IMR-90 (cell line): ENCODE measurements at regions not wholly inside any gene's neighbourhood (a gene's known extent, or its start where the extent isn't known, plus 50 kb on each side); places are given as distances from the start of the nearest gene placed in this dataset.

Experiments used
- ATAC-seq: fragments of 200-7000 bp; cut with Tn5 transposase; 2 replicates; pipeline ENCODE4 v1.9.1; 2020; ENCODE audit warnings: low read depth, mild to moderate bottlenecking, moderate library complexity
- BruUV-seq: library from RNA; stranded (reverse); fragments of 400-500 nt; replicated peaks from 2 replicates; lab custom pipeline; 2021; lab: Mats Ljungman, UMichigan
- CTCF ChIA-PET: fragments of 300-600 bp; formaldehyde crosslinking; extraction: SDS; loops from one replicate; lab custom pipeline; 2021; ENCODE audit warnings: antibody characterized with exemption; lab: Yijun Ruan, JAX
- POLR2A ChIA-PET: fragments of 300-600 bp; sonication (Branson Sonifier 250); formaldehyde crosslinking; loops from one replicate; lab custom pipeline; 2022; ENCODE audit warnings: antibody characterized with exemption; ENCODE audit not compliant: unreplicated experiment; lab: Charles Lee
- DNase-seq: peaks from one replicate; pipeline ENCODE4 v3.0.0; 2013
- H2AFZ ChIP-seq: replicated peaks from 2 replicates; pipeline ENCODE3; 2013; ENCODE audit warnings: low read length, mild to moderate bottlenecking; ENCODE audit not compliant: poor library complexity
- H2AK5ac ChIP-seq: 2 replicates; pipeline ENCODE4 v1.6.1; 2013; ENCODE audit warnings: low read depth, low read length, inconsistent platforms
- H2AK9ac ChIP-seq: replicated peaks from 2 replicates; pipeline ENCODE3; 2013; ENCODE audit warnings: mild to moderate bottlenecking, low read depth, low read length, moderate library complexity; ENCODE audit not compliant: poor library complexity
- H2BK120ac ChIP-seq: 2 replicates; pipeline ENCODE4 v1.6.1; 2013; ENCODE audit warnings: low read depth, low read length, inconsistent platforms
- H2BK15ac ChIP-seq: 3 replicates; pipeline ENCODE4 v1.6.1; 2013; ENCODE audit warnings: low read depth, low read length, inconsistent platforms
- H2BK20ac ChIP-seq: 2 replicates; pipeline ENCODE4 v1.6.1; 2013; ENCODE audit warnings: low read depth, mild to moderate bottlenecking, inconsistent platforms, low read length, moderate library complexity
- H2BK5ac ChIP-seq: 2 replicates; pipeline ENCODE4 v1.6.1; 2013; ENCODE audit warnings: mild to moderate bottlenecking, low read depth, low read length, inconsistent platforms; ENCODE audit not compliant: poor library complexity, severe bottlenecking
- H3K14ac ChIP-seq: replicated peaks from 2 replicates; pipeline ENCODE4 v1.6.1; 2013; ENCODE audit warnings: low read depth, low read length, inconsistent platforms
- H3K18ac ChIP-seq: 2 replicates; pipeline ENCODE4 v1.6.1; 2013; ENCODE audit warnings: low read depth, low read length, control low read depth
- H3K23ac ChIP-seq: 2 replicates; pipeline ENCODE4 v1.6.1; 2013; ENCODE audit warnings: low read depth, low read length, inconsistent platforms
- H3K27ac ChIP-seq: 2 replicates; pipeline ENCODE4 v1.5.1; 2013; ENCODE audit warnings: mild to moderate bottlenecking, control low read depth, low read length; ENCODE audit not compliant: insufficient read depth
- H3K27me3 ChIP-seq: 2 replicates; pipeline ENCODE4 v1.6.1; 2013; ENCODE audit warnings: low read length; ENCODE audit not compliant: control insufficient read depth, insufficient read depth
- H3K36me3 ChIP-seq: 2 replicates; pipeline ENCODE4 v1.6.1; 2013; ENCODE audit warnings: low read length, mixed read lengths; ENCODE audit not compliant: control insufficient read depth, insufficient read depth
- H3K4ac ChIP-seq: 2 replicates; pipeline ENCODE4 v1.6.1; 2013; ENCODE audit warnings: low read depth, low read length, inconsistent platforms
- H3K4me1 ChIP-seq: 2 replicates; pipeline ENCODE4 v1.6.1; 2013; ENCODE audit warnings: low read length, mixed read lengths; ENCODE audit not compliant: control insufficient read depth, insufficient read depth
- H3K4me2 ChIP-seq: 2 replicates; pipeline ENCODE4 v1.6.1; 2013; ENCODE audit warnings: low read depth, mild to moderate bottlenecking, control low read depth, low read length, moderate library complexity
- H3K4me3 ChIP-seq: 2 replicates; pipeline ENCODE4 v1.5.1; 2013; ENCODE audit warnings: low read depth, mild to moderate bottlenecking, control low read depth, low read length, moderate library complexity; ENCODE audit not compliant: insufficient read depth
- H3K56ac ChIP-seq: 2 replicates; pipeline ENCODE4 v1.6.1; 2013; ENCODE audit warnings: low read length, inconsistent platforms; ENCODE audit not compliant: insufficient read depth; ENCODE audit errors: extremely low read depth
- H3K79me1 ChIP-seq, 2 experiments: 2 replicates each; pipeline ENCODE4 v1.6.1; 2013; ENCODE audit warnings: low read length in 2 of 2, inconsistent platforms in 1 of 2, low read depth in 1 of 2
- H3K9ac ChIP-seq: 2 replicates; pipeline ENCODE4 v1.6.1; 2013; ENCODE audit warnings: low read depth, low read length, control low read depth
- H3K9me1 ChIP-seq: 2 replicates; pipeline ENCODE4 v1.6.1; 2013; ENCODE audit warnings: low read length, inconsistent platforms; ENCODE audit not compliant: insufficient read depth
- H3K9me3 ChIP-seq: 2 replicates; pipeline ENCODE4 v1.6.1; 2013; ENCODE audit warnings: low read length; ENCODE audit not compliant: control insufficient read depth, insufficient read depth
- H4K20me1 ChIP-seq: 2 replicates; pipeline ENCODE4 v1.6.1; 2013; ENCODE audit warnings: low read length, inconsistent platforms; ENCODE audit not compliant: insufficient read depth
- H4K5ac ChIP-seq: 2 replicates; pipeline ENCODE4 v1.6.1; 2013; ENCODE audit warnings: mild to moderate bottlenecking, low read depth, low read length, control low read depth
- H4K8ac ChIP-seq, 2 experiments: 2 replicates each; pipeline ENCODE4 v1.6.1; 2013; ENCODE audit warnings: low read depth in 2 of 2, low read length in 2 of 2, control low read depth in 1 of 2, inconsistent platforms in 1 of 2
- H4K91ac ChIP-seq: 2 replicates; pipeline ENCODE4 v1.6.1; 2013; ENCODE audit warnings: low read depth, low read length, inconsistent platforms; ENCODE audit not compliant: insufficient read depth
- BHLHE40 ChIP-seq: fragments of 150-350 bp; IDR thresholded peaks from 2 replicates; pipeline ENCODE4 v1.6.1; 2016; ENCODE audit warnings: mild to moderate bottlenecking, low read depth, low read length
- CHD1 ChIP-seq: IDR thresholded peaks from 2 replicates; pipeline ENCODE4 v1.6.1; 2012; ENCODE audit warnings: low read depth, low read length, improper control_type of control experiment
- FOS ChIP-seq: fragments of 150-350 bp; IDR thresholded peaks from 2 replicates; pipeline ENCODE4 v1.6.1; 2016; ENCODE audit warnings: low read depth, low read length
- MXI1 ChIP-seq: IDR thresholded peaks from 2 replicates; pipeline ENCODE4 v1.6.1; 2012; ENCODE audit warnings: low read depth, mild to moderate bottlenecking, low read length, moderate library complexity, borderline replicate concordance
- RAD21 ChIP-seq: IDR thresholded peaks from 2 replicates; pipeline ENCODE4 v1.6.1; 2012; ENCODE audit warnings: low read length, improper control_type of control experiment
- RFX5 ChIP-seq: IDR thresholded peaks from 2 replicates; pipeline ENCODE4 v1.8.0; 2012; ENCODE audit warnings: low read depth, mild to moderate bottlenecking, low read length, moderate library complexity
- SMC3 ChIP-seq: fragments of 150-350 bp; IDR thresholded peaks from 2 replicates; pipeline ENCODE4 v1.6.1; 2016; ENCODE audit warnings: low read depth, mild to moderate bottlenecking, antibody characterized with exemption, low read length, moderate library complexity
- WGBS, 2 experiments: methylation state at CpG; one replicate each; pipeline versions ENCODE4 v1.1.5 to v1.1.7; 2013; ENCODE audit warnings: missing lambda C conversion rate in 2 of 2; ENCODE audit not compliant: insufficient read length in 1 of 2; ENCODE audit errors: extremely low coverage in 2 of 2; 5-methylcytosine and 5-hydroxymethylcytosine counted together
- dilution Hi-C: fragments of 300-500 bp; cut with HindIII; formaldehyde crosslinking; loops from one replicate; pipeline ENCODE4 v1.14.3; 2018; ENCODE audit warnings: low sequenced_read_pairs; ENCODE audit not compliant: unreplicated experiment
- in situ Hi-C: fragments of 300-500 bp; cut with MboI; formaldehyde crosslinking; loops from 3 replicates; pipeline ENCODE4 v1.14.3; 2019; ENCODE audit warnings: low sequenced_read_pairs, inconsistent platforms, mixed read lengths
- intact Hi-C: fragments of 100-400 bp; cut with micrococcal nuclease; formaldehyde crosslinking; loops from 2 replicates; pipeline ENCODE4 v1.10.0; 2022
- TF ChIP-seq, protein P1 (sequence below): conservative IDR thresholded peaks from 2 replicates; pipeline ENCODE4 v1.5.1; 2012; ENCODE audit warnings: mild to moderate bottlenecking, low read depth, low read length, improper control_type of control experiment

DNA sequence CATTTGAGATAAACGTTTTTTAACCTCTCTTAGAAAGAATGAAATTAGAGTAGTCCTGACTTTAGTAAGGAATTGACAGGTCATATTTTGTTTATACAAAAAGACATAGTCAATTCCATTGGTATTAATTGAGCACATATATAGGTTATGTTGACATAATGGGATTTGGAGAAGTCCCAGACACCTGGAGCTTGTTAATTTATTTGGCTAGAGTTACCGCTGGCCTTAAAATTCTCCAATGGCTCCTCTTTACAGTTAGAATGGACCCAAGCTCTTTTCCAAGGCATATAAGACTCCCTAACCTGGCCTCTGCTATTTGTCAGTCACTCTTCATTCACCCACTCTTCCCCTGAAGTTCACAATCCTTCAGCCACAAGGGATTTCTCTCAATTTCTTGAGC, 221.3 kb downstream of the CBLN4 start:
- CTCF ChIA-PET: no interaction called here
- BruUV-seq: no TSS peak
- no CpG with 5 or more reads among the region's 2 CpGs for WGBS, 2 experiments
- Histone ChIP-seq H3K4ac (no peak overlapping the region), H2BK15ac (no peak overlapping the region), H3K4me1 (no peaks in the 10 kb centered on the region), H3K36me3 (no peaks in the 10 kb centered on the region), H2AFZ (no peak overlapping the region), H4K8ac (no peak overlapping the region), H4K5ac (no peak overlapping the region), H3K14ac (no peak overlapping the region), H3K9me1 (no peaks in the 10 kb centered on the region), H2BK20ac (no peak overlapping the region), H3K9ac (no peak overlapping the region), H3K27ac (no peak overlapping the region), H3K27me3 (no peaks in the 10 kb centered on the region), H3K56ac (no peak overlapping the region), H3K9me3 (peaks cover 12% of the 10 kb centered on the region), H4K20me1 (no peaks in the 10 kb centered on the region), H3K79me1 (no peaks in the 10 kb centered on the region), H3K23ac (no peak overlapping the region), H3K4me2 (no peak overlapping the region), H2AK5ac (no peak overlapping the region), H3K4me3 (no peak overlapping the region), H2AK9ac (no peak overlapping the region), H3K18ac (no peak overlapping the region), H2BK5ac (no peak overlapping the region), H4K91ac (no peak overlapping the region), H2BK120ac (no peak overlapping the region)
- in situ Hi-C loops: no loop called here
- DNase-seq (no peak), ATAC-seq (no peak)
- dilution Hi-C loops: no loop called here
- TF ChIP-seq RAD21 (no peak), SMC3 (no peak), BHLHE40 (no peak), CHD1 (no peak), FOS (no peak), RFX5 (no peak), MXI1 (no peak)
- TF ChIP-seq, protein P1, sequence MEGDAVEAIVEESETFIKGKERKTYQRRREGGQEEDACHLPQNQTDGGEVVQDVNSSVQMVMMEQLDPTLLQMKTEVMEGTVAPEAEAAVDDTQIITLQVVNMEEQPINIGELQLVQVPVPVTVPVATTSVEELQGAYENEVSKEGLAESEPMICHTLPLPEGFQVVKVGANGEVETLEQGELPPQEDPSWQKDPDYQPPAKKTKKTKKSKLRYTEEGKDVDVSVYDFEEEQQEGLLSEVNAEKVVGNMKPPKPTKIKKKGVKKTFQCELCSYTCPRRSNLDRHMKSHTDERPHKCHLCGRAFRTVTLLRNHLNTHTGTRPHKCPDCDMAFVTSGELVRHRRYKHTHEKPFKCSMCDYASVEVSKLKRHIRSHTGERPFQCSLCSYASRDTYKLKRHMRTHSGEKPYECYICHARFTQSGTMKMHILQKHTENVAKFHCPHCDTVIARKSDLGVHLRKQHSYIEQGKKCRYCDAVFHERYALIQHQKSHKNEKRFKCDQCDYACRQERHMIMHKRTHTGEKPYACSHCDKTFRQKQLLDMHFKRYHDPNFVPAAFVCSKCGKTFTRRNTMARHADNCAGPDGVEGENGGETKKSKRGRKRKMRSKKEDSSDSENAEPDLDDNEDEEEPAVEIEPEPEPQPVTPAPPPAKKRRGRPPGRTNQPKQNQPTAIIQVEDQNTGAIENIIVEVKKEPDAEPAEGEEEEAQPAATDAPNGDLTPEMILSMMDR: no peak
- intact Hi-C loops: no loop called here
- POLR2A ChIA-PET: no interaction called here
